Anterior cingulate cortex (tissue), 58 donors: ENCODE measurements at regions not wholly inside any gene's neighbourhood (a gene's known extent, or its start where the extent isn't known, plus 50 kb on each side); places are given as distances from the start of the nearest gene placed in this dataset.
"Not testable (repeated sequence)": the region's sequence is repeated elsewhere in the genome, so short reads cannot be mapped to it uniquely, and the experiment has no call there.

ENCODE experiments used
- DNase-seq, 58 donors: peaks; one replicate each; lab custom pipeline; 2025; lab: John Stamatoyannopoulos, UW

DNA sequence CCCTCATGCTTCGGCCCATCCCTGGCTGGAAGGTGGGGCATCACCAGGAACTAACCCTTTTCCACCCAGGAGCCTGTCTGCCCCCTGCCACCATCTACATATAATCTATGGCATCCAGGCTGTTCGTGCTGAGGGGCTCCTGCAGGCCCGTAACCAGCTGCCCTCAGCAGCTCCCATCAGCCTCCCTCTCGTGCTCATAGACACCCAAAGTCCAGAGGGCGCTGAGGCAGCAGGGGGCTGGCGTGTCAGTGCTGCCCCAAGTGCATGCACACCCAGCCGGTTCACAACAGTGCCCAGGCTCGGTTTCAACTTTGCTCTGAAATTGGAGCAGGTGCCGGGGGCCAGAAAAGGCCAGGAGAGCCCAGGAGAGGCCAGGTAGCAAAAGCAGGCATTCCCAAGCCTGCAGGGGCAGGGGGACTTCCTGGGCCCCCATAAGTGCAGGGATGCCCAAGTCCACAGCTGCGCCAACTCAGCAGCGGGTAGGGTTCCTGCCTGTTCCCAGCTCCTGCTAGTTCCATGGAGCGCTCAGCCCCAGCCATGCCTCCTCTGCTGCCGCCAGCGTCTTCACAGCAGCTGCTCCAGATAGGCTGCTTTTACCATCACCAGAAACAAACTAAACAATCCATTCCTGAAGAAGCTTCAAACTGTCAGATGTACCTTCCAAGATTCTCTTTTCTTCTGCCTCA lies 558.2 kb upstream of the GNPDA2 start:
- peak in 5 of 58 donors; percentile 0 to 31 (median 4) for DNase-seq

DNA sequence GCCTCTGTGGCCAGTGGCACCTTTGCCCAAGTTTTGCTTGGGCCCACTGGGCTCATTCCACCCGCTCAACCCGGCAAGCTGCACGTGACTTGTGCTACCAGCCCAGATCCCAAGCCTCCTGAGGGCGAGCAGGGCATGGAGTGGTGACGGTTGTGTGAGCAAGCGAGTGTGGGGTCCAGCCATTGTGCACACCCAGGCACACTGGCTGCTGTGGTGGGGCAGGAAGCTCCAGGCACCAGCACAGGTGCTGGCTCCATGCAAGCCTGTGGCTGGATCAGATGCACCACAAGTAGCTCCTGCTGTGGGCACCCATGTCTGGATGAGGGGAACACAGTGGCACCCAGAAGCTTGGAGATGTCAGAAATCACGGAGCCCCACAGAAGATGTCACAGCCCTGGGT lies 557.0 kb upstream of the GNPDA2 start:
- no peak for DNase-seq

DNA sequence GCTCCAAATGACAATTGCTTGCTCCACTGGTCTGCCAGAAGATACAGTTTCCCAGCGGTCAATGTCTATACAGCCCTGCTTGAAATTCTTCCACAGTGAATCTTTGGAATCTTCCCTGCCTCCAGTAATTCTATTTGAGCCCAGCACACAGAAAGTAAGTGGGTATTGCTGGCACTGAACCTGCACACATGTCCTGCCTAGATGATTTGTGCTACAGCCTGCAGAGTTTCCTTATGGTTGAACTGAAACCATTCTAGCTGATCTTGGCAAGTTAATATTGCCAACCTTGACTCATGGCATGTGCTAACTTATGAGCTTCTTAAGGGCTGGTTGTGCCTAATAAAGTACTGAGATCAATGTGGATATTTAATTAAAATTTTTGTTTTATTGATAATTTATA lies 553.8 kb upstream of the GNPDA2 start:
- no peak for DNase-seq

DNA sequence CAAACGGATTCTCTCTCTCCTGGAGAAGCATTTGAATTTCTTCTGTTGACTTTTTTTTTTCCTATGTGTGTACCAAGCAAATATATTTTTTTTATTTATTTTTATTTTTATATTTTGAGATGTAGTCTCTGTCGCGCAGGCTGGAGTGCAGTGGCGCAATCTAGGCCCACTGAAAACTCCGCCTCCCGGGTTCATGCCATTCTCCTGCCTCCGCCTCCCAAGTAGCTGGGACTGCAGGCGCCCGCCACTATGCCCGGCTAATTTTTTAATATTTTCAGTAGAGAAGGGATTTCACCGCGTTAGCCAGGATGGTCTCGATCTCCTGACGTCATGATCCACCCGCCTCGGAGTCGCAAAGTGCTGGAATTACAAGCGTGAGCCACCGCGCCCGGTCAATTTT lies 549.5 kb upstream of the GNPDA2 start:
- no peak for DNase-seq

DNA sequence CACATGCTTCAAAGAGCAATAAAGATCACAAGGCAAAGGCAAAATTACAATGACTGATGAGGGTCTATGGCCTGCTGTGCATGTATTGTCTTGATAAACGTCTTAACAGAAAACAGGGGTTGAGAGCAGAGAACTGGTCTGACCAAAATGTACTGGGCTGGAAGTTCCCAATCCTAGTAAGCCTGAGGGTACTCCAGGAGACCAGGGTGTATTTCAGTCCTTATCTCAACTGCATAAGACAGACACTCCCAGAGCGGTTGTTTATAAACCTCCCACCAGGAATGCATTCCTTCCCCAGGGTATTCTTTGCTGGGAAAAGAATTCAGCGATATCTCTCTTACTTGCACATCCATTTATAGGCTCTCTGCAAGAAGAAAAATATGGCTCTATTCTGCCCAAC lies 521.8 kb upstream of the GNPDA2 start:
- not testable (repeated sequence) for DNase-seq

DNA sequence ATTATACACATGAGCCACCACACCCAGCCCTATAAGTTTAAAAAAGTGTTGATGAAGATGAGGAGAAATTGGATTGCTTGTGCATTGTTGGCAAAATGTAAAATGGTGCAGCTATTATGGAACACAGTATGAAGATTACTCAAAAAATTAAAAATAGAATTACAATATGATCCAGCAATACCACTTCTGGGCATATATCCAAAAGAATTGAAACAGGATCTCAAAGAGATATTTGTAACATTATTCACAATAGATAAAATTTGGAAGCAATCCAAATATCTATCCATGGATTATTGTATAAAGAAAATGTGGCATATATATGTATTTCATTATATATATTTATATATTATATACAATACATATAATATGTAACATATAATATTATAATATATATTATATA lies 515.6 kb upstream of the GNPDA2 start:
- DNase-seq = no peak

DNA sequence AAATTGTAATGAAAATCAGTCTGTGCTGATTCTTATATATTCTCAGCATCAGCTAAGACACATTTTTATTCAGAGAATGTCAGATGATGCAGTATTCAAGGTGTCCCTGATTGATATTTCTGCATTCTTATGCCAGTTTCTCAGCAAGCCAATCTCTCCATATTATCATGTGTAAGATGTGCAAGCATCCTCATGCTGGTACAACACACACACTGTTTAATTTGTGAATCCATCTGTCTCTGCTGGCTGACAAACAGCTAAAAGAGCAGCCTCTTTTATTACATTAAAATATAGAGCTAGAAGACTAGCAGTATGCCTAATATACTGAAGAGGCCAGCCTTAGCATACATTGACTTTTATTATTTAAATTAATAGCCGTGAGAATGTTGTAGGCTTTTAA lies 502.9 kb upstream of the GNPDA2 start:
- DNase-seq = no peak

DNA sequence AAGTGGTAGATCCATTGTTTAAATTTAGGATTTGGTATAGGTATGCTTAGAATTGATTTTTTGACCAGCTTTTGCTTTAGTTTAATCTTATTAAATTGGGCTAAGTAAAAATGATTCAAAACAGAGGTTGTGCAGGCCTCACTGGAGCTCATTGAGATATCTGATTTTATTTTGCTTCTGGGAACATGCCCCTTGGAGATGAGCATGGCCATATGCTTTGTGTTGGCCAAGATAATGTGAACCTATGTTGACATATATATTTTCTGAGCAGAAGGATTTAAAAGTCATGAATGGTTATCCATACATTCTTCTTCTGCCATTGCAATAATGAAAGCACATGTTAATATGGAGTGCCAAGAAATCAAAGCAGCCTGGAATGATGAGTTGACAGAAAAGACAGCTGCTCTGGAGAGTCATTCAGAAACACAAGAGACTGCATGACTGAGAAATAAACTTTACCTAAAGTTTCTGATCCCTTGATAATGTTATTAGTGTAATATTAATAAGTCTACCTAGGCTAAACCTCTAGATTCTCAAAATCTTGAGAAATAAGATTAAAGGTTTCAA lies 489.7 kb upstream of the GNPDA2 start:
- no peak for DNase-seq

DNA sequence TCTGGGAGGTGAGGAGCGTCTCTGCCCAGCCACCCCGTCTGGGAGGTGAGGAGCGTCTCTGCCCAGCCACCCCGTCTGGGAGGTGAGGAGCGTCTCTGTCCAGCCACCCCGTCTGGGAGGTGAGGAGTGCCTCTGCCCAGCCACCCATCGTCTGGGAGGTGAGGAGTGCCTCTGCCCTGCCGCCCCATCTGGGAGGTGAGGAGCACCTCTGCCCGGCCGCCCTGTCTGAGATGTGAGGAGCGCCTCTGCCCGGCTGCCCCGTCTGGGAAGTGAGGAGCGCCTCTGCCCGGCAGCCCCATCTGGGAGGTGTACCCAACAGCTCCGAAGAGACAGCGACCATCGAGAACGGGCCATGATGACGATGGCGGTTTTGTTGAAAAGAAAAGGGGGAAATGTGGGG lies 482.1 kb upstream of the GNPDA2 start:
- not testable (repeated sequence) for DNase-seq

DNA sequence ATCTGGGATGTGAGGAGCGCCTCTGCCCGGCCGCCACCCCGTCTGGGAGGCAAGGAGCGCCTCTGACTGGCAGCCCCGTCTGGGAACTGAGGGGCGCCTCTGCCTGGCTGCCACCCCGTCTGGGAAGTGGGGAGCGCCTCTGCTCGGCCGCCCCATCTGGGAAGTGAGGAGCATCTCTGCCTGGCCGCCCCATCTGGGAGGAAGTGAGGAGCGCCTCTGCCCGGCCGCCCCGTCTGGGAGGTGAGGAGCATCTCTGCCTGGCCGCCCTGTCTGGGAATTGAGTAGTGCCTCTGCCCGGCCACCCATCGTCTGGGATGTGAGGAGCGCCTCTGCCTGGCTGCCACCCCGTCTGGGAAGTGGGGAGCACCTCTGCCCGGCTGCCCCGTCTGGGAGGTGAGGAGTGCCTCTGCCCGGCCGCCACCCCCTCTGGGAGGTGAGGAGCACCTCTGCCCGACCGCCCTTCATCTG lies 481.5 kb upstream of the GNPDA2 start:
- DNase-seq = not testable (repeated sequence)

DNA sequence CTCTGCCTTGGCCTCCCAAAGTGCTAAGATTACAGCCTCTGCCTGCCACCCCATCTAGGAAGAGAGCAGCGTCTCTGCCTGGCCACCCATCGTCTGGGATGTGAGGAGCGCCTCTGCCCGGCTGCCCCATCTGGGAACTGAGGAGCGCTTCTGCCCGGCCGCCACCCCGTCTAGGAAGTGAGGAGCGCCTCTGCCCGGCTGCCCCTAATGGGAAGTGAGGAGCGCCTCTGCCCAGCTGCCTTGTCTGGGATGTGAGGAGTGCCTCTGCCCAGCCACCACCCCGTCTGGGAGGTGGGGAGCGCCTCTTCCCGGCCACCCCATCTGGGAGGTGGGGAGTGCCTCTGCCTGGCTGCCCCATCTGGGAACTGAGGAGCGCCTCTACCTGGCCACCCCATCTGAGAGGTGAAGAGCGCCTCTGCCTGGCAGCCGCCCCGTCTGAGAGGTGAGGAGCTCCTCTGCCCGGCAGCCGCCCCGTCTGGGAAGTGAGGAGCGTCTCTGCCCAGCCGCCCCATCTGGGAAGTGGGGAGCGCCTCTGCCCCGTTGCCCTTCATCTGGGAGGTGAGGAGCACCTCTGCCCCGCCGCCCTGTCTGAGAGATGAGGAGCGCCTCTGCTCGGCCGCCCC lies 481.0 kb upstream of the GNPDA2 start:
- peak in 1 of 58 donors; percentile 5 for DNase-seq

DNA sequence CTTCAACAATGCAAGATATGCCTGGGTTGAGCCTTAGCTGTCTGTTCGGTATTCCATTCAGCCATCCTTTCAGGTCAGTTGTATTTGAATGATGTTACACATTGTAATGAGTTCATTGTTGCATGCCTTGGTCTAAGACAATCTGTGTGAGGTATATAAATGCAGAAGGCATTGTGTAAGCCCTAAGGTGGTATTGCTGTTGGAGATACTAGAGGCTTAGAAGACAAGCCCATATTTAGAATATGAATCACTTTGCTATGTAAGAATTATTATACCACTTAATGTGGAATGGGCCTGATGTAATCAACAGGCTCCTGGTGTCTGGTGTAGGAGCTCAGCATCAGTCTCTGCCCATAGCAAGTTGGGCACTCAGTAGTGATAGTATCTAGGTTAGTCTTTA lies 473.4 kb upstream of the GNPDA2 start:
- no peak for DNase-seq

DNA sequence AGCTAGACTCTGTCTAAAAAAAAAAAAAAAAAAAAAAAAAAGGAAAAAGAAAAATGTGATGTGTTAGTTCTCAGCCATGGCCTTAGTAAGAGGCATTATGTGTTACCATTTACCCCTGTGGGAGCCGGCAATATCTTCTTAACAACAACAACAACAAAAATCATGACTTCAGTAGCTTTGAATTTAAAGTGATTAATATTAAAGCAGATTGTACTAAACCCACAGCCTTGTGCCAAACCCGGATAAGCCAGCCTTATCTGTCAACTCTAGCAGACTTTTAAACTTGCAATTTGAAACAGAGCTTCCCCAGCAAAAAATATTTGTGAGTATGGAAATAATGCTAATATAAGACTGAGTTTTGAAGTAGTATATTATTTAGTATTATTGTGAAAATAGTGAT lies 462.1 kb upstream of the GNPDA2 start:
- DNase-seq = no peak

DNA sequence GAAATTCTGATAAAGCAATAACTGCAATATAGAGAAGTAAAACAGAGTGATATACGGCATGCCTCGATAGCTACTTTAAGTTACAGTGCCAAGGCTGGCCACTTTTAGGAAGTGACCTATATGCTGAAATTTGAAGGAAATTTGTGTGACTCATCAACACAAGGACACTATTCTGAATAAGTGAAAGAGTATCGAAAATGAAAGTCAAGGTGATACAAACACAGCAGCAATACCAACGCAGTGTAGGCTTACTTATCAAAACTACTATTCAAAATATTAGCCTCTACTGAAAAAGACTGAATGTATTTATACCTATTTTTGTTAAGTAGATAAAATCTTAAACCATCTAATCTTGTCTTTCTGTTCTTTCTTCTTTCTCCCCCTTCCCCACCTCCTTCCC lies 459.9 kb upstream of the GNPDA2 start:
- no peak for DNase-seq

DNA sequence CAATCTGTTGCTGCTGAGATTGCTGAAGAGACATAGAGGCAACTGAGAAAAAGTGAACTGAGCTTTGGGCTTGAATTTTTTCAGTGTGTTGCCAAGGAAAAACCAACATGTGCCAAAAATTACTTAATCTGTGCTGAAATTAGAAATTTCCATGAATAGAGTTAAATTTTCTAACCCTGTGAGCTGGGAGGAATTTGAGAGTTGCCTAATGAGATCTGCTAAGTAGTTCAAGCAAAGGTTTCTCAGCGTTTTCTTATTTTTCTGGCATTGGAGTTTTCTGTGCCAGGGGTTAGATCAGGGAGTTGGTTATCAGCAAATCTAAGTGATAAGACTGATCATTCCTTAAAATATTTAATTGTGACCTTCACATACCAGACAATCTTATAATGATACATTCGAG lies 457.5 kb upstream of the GNPDA2 start:
- no peak for DNase-seq

DNA sequence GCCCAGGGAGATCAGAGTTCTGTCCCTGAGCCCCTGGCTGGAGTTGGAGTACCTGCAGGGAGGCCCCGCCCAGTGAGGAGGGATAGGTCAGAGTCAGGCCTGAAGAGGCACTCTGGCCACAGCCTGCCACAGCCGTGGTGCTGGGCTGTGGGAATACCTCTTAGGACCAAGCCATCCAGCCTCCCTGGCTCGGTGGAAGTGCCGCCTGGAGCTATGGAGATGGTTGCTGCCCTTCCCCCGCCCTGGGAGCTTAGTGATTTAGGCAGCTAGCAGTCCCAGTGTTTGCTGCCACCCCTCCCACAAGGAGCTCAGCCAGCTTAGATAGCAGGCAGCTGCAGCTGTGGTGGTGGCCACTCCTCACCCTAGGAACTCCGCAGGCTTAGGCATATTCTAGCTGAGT lies 446.3 kb upstream of the GNPDA2 start:
- no peak for DNase-seq

DNA sequence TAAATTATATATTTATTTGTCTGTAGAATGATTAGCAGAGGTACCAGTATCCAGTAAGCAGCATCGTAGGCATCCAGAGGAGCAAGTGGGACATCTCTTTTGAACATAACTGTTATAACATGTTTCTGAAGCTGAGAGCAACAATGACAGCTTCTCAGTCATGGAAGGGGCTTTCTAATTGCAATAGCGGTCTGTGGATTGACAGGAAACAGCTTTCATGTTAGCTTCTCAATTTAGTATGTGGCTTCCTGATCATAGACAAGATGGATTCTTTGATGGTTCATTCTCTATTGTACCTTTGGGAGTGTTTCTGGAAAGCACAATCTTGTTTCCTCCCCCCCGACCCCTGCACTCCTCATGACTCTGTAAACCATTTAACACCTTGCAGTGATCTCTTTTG lies 434.6 kb upstream of the GNPDA2 start:
- DNase-seq = no peak

DNA sequence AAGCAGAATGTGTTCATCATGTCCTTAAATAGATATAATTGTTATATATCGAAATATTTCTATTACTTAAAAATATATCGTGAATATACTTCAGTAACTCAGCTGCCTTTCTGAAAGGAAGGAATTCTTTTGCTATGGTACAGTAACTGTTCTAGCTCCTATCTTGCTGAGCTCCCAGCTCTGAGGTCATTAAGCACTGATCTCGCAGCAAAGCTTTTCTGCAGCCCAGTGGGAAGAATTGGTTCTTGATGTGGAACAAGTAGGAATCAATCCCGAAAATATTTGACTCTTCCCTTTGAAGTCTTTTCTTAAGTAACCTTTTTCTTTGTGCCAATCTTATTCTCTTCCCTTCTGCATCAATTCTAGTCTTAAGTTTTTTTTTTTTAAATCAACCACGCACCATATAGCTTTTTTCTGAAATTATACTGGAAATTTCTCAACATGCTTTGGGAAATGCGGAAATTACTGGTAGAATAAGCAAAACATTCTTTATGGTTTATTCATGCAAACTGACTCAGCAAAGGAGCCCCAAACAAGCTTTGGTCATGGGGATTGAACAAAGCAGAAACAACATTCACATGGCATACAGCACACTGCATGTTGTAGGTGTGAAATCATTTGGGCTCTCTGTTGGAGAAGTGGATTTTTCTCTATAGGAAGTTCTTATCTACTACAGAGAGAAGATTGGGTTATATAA lies 428.9 kb upstream of the GNPDA2 start:
- no peak for DNase-seq

DNA sequence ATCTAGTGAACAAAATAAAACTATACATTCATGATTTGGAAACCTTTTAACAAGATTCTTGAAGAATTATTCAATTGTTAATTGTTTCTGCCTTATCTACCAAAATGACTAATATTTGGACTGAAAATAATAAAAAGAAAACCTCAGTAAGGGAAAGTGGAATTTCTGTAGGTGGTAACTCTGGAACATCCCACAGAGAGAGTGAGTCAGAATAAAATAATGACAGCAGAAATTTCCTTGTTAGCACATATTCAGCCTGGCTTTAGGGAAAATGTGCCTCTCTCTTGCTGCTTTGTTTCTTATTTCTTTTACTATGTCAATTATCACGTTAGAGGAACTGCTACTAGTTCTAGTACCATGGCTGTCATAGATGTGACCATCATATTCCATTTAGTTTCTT lies 421.5 kb upstream of the GNPDA2 start:
- DNase-seq = no peak

DNA sequence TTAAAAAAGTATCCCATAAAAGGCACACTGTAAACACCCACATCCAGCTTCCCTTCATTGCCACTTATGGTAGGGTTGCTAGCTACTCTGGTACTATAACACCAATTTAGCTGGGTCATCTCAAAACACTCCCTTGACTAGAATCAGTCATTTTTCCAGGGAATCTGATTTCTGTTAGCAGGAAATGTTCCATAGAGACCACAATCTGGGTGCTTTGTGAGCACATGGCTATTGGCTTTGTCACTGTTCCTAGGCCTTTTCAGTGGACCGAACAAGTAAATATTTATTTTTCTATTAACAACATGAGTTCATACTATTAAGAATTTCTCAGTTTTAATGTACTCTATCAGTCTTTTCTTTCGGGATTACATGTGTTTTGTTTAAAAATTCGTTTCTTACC lies 404.7 kb upstream of the GNPDA2 start:
- no peak for DNase-seq

DNA sequence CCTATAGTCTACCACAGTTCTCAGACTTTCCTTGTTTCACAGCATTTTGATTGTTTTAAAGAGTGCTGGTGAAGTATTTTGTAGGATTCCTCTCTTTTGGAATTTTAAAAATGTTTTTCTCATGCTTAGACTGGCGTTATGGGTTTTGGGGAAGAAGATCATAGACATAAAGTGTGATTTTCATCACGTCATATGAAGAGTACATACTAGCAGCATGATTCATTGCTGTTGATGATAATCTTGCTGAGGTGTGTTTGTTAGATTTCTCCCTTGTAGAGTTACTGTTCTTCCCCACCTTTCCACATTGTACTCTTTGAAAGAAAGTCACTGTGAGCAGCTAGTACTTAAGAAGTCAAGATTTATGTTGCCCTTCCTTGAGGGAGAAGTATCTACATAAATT lies 396.1 kb upstream of the GNPDA2 start:
- no peak for DNase-seq
